Keratinocyte (primary cell): ENCODE measurements at regions not wholly inside any gene's neighbourhood (a gene's known extent, or its start where the extent isn't known, plus 50 kb on each side); places are given as distances from the start of the nearest gene placed in this dataset.

Experiments used
- DNase-seq: peaks from one replicate; pipeline ENCODE4 v3.0.0-alpha.2; 2011; ENCODE audit warnings: low read depth, missing footprints, low spot score
- FAIRE-seq: peaks from 2 replicates; lab custom pipeline; 2011; peaks lifted over from hg19 to GRCh38; lab: Jason Lieb, UNC
- H2AFZ ChIP-seq: 2 replicates; pipeline ENCODE4 v1.6.0; 2012; ENCODE audit warnings: low read length, control low read depth, inconsistent platforms; ENCODE audit not compliant: control insufficient read depth
- H3K27ac ChIP-seq: 2 replicates; pipeline ENCODE4 v1.5.1; 2011; ENCODE audit warnings: low read length; ENCODE audit not compliant: control insufficient read depth, insufficient read depth
- H3K27me3 ChIP-seq: 3 replicates; pipeline ENCODE4 v1.6.0; 2011; ENCODE audit warnings: low read length; ENCODE audit not compliant: control insufficient read depth, insufficient read depth; ENCODE audit errors: extremely low read depth
- H3K36me3 ChIP-seq, 2 experiments: 2 replicates in 1 of 2; 3 replicates in 1 of 2; pipeline ENCODE4 v1.5.1; 2011; ENCODE audit warnings: low read length in 2 of 2, mild to moderate bottlenecking in 1 of 2; ENCODE audit not compliant: control insufficient read depth in 2 of 2, insufficient read depth in 2 of 2; ENCODE audit errors: extremely low read depth in 1 of 2
- H3K4me1 ChIP-seq: 3 replicates; pipeline ENCODE4 v1.5.1; 2011; ENCODE audit warnings: low read length; ENCODE audit not compliant: control insufficient read depth, insufficient read depth; ENCODE audit errors: extremely low read depth
- H3K4me2 ChIP-seq: 3 replicates; pipeline ENCODE4 v1.6.0; 2011; ENCODE audit warnings: low read depth, low read length; ENCODE audit not compliant: control insufficient read depth, insufficient read depth; ENCODE audit errors: extremely low read depth
- H3K4me3 ChIP-seq, 3 experiments: fragments of 200-600 bp in 1 of 3; sonication (generic) in 1 of 3; 2 replicates in 2 of 3; 3 replicates in 1 of 3; pipeline ENCODE4 v1.5.1; 2011 to 2016; ENCODE audit warnings: low read length in 3 of 3, mild to moderate bottlenecking in 3 of 3, control low read depth in 2 of 3, inconsistent platforms in 1 of 3, low read depth in 1 of 3, mixed read lengths in 1 of 3, mixed run types in 1 of 3, moderate library complexity in 1 of 3; ENCODE audit not compliant: control insufficient read depth in 2 of 3, insufficient read depth in 2 of 3; ENCODE audit errors: extremely low read depth in 1 of 3
- H3K79me2 ChIP-seq: 2 replicates; pipeline ENCODE4 v1.6.0; 2012; ENCODE audit warnings: low read length; ENCODE audit not compliant: control insufficient read depth, insufficient read depth
- H3K9ac ChIP-seq: 3 replicates; pipeline ENCODE4 v1.6.0; 2011; ENCODE audit warnings: low read length; ENCODE audit not compliant: control insufficient read depth, insufficient read depth; ENCODE audit errors: extremely low read depth
- H3K9me1 ChIP-seq: 3 replicates; pipeline ENCODE4 v1.6.0; 2011; ENCODE audit warnings: low read length; ENCODE audit not compliant: control insufficient read depth, insufficient read depth; ENCODE audit errors: extremely low read depth
- H3K9me3 ChIP-seq: 2 replicates; pipeline ENCODE4 v1.5.1; 2012; ENCODE audit warnings: low read depth, low read length; ENCODE audit not compliant: control insufficient read depth
- H4K20me1 ChIP-seq: 3 replicates; pipeline ENCODE4 v1.6.0; 2011; ENCODE audit warnings: low read length; ENCODE audit not compliant: control insufficient read depth, insufficient read depth; ENCODE audit errors: extremely low read depth
- EZH2 ChIP-seq: IDR thresholded peaks from one replicate; pipeline ENCODE4 v1.6.1; 2012; ENCODE audit warnings: inconsistent platforms, mild to moderate bottlenecking, low read length, moderate library complexity
- dilution Hi-C: fragments of 300-500 bp; cut with MboI; formaldehyde crosslinking; loops from one replicate; pipeline ENCODE4 v1.7.0; 2020; ENCODE audit warnings: low sequenced_read_pairs; ENCODE audit not compliant: extremely low pct_ligation_motif_present
- TF ChIP-seq, protein P1 (sequence below), 3 experiments: IDR thresholded peaks in 1 of 3; conservative IDR thresholded peaks in 1 of 3; optimal IDR thresholded peaks in 1 of 3; 2 replicates in 2 of 3; 3 replicates in 1 of 3; pipeline versions ENCODE3 to v1.5.1; 2011; ENCODE audit warnings: low read length in 3 of 3, mild to moderate bottlenecking in 3 of 3, moderate library complexity in 2 of 3, control low read depth in 1 of 3, inconsistent platforms in 1 of 3; ENCODE audit not compliant: insufficient read depth in 2 of 3; ENCODE audit errors: extremely low read depth in 1 of 3

- Histone ChIP-seq H3K9me1 (no peaks in the 10 kb centered on the region), H3K4me3 (no peak overlapping the region), H4K20me1 (no peaks in the 10 kb centered on the region), H3K4me1 (no peaks in the 10 kb centered on the region), H2AFZ (no peak overlapping the region), H3K9me3 (peaks cover 9% of the 10 kb centered on the region), H3K9ac (no peak overlapping the region), H3K27me3 (no peaks in the 10 kb centered on the region), H3K4me2 (no peak overlapping the region), H3K27ac (no peak overlapping the region), H3K36me3 (no peaks in the 10 kb centered on the region), H3K79me2 (no peaks in the 10 kb centered on the region)
- no peak for FAIRE-seq
- no peak for DNase-seq
- TF ChIP-seq, protein P1, sequence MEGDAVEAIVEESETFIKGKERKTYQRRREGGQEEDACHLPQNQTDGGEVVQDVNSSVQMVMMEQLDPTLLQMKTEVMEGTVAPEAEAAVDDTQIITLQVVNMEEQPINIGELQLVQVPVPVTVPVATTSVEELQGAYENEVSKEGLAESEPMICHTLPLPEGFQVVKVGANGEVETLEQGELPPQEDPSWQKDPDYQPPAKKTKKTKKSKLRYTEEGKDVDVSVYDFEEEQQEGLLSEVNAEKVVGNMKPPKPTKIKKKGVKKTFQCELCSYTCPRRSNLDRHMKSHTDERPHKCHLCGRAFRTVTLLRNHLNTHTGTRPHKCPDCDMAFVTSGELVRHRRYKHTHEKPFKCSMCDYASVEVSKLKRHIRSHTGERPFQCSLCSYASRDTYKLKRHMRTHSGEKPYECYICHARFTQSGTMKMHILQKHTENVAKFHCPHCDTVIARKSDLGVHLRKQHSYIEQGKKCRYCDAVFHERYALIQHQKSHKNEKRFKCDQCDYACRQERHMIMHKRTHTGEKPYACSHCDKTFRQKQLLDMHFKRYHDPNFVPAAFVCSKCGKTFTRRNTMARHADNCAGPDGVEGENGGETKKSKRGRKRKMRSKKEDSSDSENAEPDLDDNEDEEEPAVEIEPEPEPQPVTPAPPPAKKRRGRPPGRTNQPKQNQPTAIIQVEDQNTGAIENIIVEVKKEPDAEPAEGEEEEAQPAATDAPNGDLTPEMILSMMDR (optimal IDR thresholded peaks at IDR 0.05 in 1 of 3, IDR thresholded peaks at IDR 0.05 in 1 of 3, conservative IDR thresholded peaks at IDR 0.05 in 1 of 3; ENCODE audit: extremely low read depth in 1 of 3, insufficient read depth in 2 of 3, low read length in 3 of 3) = no peak
- no peak for TF ChIP-seq EZH2
- dilution Hi-C loops = no loop called here
Observed at GRCh38 chr21:20507783-20508182, 490.4 kb upstream of the NCAM2 start.

- Histone ChIP-seq H3K9ac (no peak overlapping the region), H3K36me3 (no peaks in the 10 kb centered on the region), H3K4me1 (no peaks in the 10 kb centered on the region), H4K20me1 (no peaks in the 10 kb centered on the region), H3K4me3 (no peak overlapping the region), H3K27me3 (no peaks in the 10 kb centered on the region), H3K27ac (no peak overlapping the region), H3K9me1 (no peaks in the 10 kb centered on the region), H2AFZ (no peak overlapping the region), H3K9me3 (peaks cover 10% of the 10 kb centered on the region), H3K79me2 (no peaks in the 10 kb centered on the region), H3K4me2 (no peak overlapping the region)
- dilution Hi-C loops = no loop called here
- FAIRE-seq (no peak), DNase-seq (no peak)
- TF ChIP-seq, protein P1 (optimal IDR thresholded peaks at IDR 0.05 in 1 of 3, IDR thresholded peaks at IDR 0.05 in 1 of 3, conservative IDR thresholded peaks at IDR 0.05 in 1 of 3; ENCODE audit: extremely low read depth in 1 of 3, insufficient read depth in 2 of 3, low read length in 3 of 3) = no peak
- no peak for TF ChIP-seq EZH2
Observed at GRCh38 chr21:20511216-20511880, 486.9 kb upstream of the NCAM2 start.
